Activated CD4-positive, alpha-beta T cell treated with anti-CD3 and anti-CD28 coated beads for 36 hours (primary cell): ENCODE measurements at regions not wholly inside any gene's neighbourhood (a gene's known extent, or its start where the extent isn't known, plus 50 kb on each side); places are given as distances from the start of the nearest gene placed in this dataset.

Experiments used
- ATAC-seq: fragments of 200-7000 bp; cut with Tn5 transposase; one replicate; pipeline ENCODE4 v1.10.0; 2021; ENCODE audit warnings: mild to moderate bottlenecking, moderate library complexity
- CTCF ChIA-PET: fragments of 350-600 bp; sonication (Branson Sonifier 250); formaldehyde crosslinking; loops from one replicate; lab custom pipeline; 2021; ENCODE audit warnings: antibody characterized with exemption; lab: Charles Lee
- POLR2A ChIA-PET: fragments of 350-600 bp; sonication (Branson Sonifier 250); formaldehyde crosslinking; loops from one replicate; lab custom pipeline; 2021; ENCODE audit warnings: antibody characterized with exemption, inconsistent platforms; lab: Charles Lee
- DNase-seq: peaks from one replicate; pipeline ENCODE4 v3.0.0-alpha.2; 2020
- H3K27ac Mint-ChIP-seq: one replicate; pipeline ENCODE4 v1.8.0; 2021; ENCODE audit warnings: mixed read lengths
- H3K27me3 Mint-ChIP-seq: one replicate; pipeline ENCODE4 v1.8.0; 2021; ENCODE audit warnings: mixed read lengths
- H3K36me3 Mint-ChIP-seq: one replicate; pipeline ENCODE4 v1.8.0; 2021; ENCODE audit warnings: low read depth, mixed read lengths
- H3K4me1 Mint-ChIP-seq: one replicate; pipeline ENCODE4 v1.8.0; 2021; ENCODE audit warnings: mixed read lengths
- H3K4me3 Mint-ChIP-seq: one replicate; pipeline ENCODE4 v1.8.0; 2021; ENCODE audit warnings: mild to moderate bottlenecking, moderate library complexity, mixed read lengths
- H3K9me3 Mint-ChIP-seq: one replicate; pipeline ENCODE4 v1.8.0; 2021; ENCODE audit warnings: low read depth, mixed read lengths
- intact Hi-C, 2 experiments: fragments of 100-400 bp; cut with DNase I in 1 of 2; cut with micrococcal nuclease in 1 of 2; formaldehyde crosslinking; loops; one replicate each; pipeline versions ENCODE4 v1.14.2 to v1.15.1; 2022 to 2024; cut with DNase I, micrococcal nuclease

GRCh38 chr14:104323551-104324175 lies 185.3 kb downstream of the KIF26A start:
- ATAC-seq: no peak
- no peaks in the 10 kb centered on the region for H3K36me3 Mint-ChIP-seq
- H3K9me3 Mint-ChIP-seq: no peaks in the 10 kb centered on the region
- no peak overlapping the region for H3K4me3 Mint-ChIP-seq
- ChIA-PET POLR2A (no interaction called here), CTCF (no interaction called here)
- no peak for DNase-seq
- no peaks in the 10 kb centered on the region for H3K4me1 Mint-ChIP-seq
- H3K27ac Mint-ChIP-seq: no peak overlapping the region
- intact Hi-C loops: no loop called here
- peaks cover 6% of the 10 kb centered on the region for H3K27me3 Mint-ChIP-seq

GRCh38 chr14:104326848-104327247 lies 188.5 kb downstream of the KIF26A start:
- Mint-ChIP-seq H3K4me1 (no peaks in the 10 kb centered on the region), H3K9me3 (peaks cover 17% of the 10 kb centered on the region), H3K27ac (no peak overlapping the region), H3K27me3 (peaks cover 4% of the 10 kb centered on the region), H3K36me3 (no peaks in the 10 kb centered on the region), H3K4me3 (no peak overlapping the region)
- intact Hi-C loops: no loop called here
- ATAC-seq (no peak), DNase-seq (no peak)
- ChIA-PET CTCF (no interaction called here), POLR2A (no interaction called here)

- intact Hi-C loops: no loop called here
- no peak for ATAC-seq
Measured at GRCh38 chr14:104328607-104329006, 190.2 kb downstream of the KIF26A start.

GRCh38 chr14:104329793-104330192 lies 191.4 kb downstream of the KIF26A start:
- ChIA-PET POLR2A (no interaction called here), CTCF (interaction anchor here (0.5 to 0.9 kb wide), 2 partner anchors 135 to 253 kb away, joined by 3 read pairs; no protein-coding TSS in a partner anchor)
- Mint-ChIP-seq H3K9me3 (peaks cover 17% of the 10 kb centered on the region), H3K4me3 (no peak overlapping the region), H3K36me3 (no peaks in the 10 kb centered on the region), H3K27ac (no peak overlapping the region), H3K4me1 (no peaks in the 10 kb centered on the region), H3K27me3 (no peaks in the 10 kb centered on the region)
- intact Hi-C loops: no loop called here
- DNase-seq (no peak), ATAC-seq (no peak)

More at GRCh38 chr14:104328607-104329006, 190.2 kb downstream of the KIF26A start:
- Mint-ChIP-seq H3K4me3 (no peak overlapping the region), H3K27ac (no peak overlapping the region), H3K4me1 (no peaks in the 10 kb centered on the region), H3K9me3 (peaks cover 17% of the 10 kb centered on the region), H3K27me3 (no peaks in the 10 kb centered on the region), H3K36me3 (no peaks in the 10 kb centered on the region)
- POLR2A ChIA-PET: no interaction called here
- CTCF ChIA-PET: no interaction called here
- no peak for DNase-seq

GRCh38 chr14:104331871-104332605 lies 193.7 kb downstream of the KIF26A start:
- no peaks in the 10 kb centered on the region for H3K36me3 Mint-ChIP-seq
- ChIA-PET POLR2A (no interaction called here), CTCF (no interaction called here)
- H3K27me3 Mint-ChIP-seq: no peaks in the 10 kb centered on the region
- no peak overlapping the region for H3K27ac Mint-ChIP-seq
- H3K9me3 Mint-ChIP-seq: peaks cover 17% of the 10 kb centered on the region
- no peak for DNase-seq
- H3K4me1 Mint-ChIP-seq: no peaks in the 10 kb centered on the region
- no peak for ATAC-seq
- intact Hi-C loops: no loop called here
- H3K4me3 Mint-ChIP-seq: no peak overlapping the region

- ATAC-seq (no peak), DNase-seq (no peak)
- Mint-ChIP-seq H3K36me3 (no peaks in the 10 kb centered on the region), H3K4me3 (no peak overlapping the region), H3K9me3 (peaks cover 17% of the 10 kb centered on the region), H3K27ac (no peak overlapping the region), H3K4me1 (no peaks in the 10 kb centered on the region), H3K27me3 (no peaks in the 10 kb centered on the region)
- intact Hi-C loops: no loop called here
- CTCF ChIA-PET: no interaction called here
- POLR2A ChIA-PET: no interaction called here
Measured at GRCh38 chr14:104332634-104333270, 194.4 kb downstream of the KIF26A start.

GRCh38 chr14:104333646-104334423 lies 195.4 kb downstream of the KIF26A start:
- POLR2A ChIA-PET: no interaction called here

GRCh38 chr14:104334424-104335161 lies 196.2 kb downstream of the KIF26A start:
- H3K36me3 Mint-ChIP-seq: no peaks in the 10 kb centered on the region
- H3K4me1 Mint-ChIP-seq: no peaks in the 10 kb centered on the region
- ATAC-seq (no peak), DNase-seq (no peak)
- POLR2A ChIA-PET: no interaction called here
- H3K9me3 Mint-ChIP-seq: peaks cover 22% of the 10 kb centered on the region
- no peak overlapping the region for H3K27ac Mint-ChIP-seq
- intact Hi-C loops: no loop called here
- peaks cover 2% of the 10 kb centered on the region for H3K27me3 Mint-ChIP-seq
- CTCF ChIA-PET: no interaction called here
- no peak overlapping the region for H3K4me3 Mint-ChIP-seq

More at GRCh38 chr14:104333646-104334423, 195.4 kb downstream of the KIF26A start:
- ATAC-seq: no peak
- intact Hi-C loops: no loop called here
- Mint-ChIP-seq H3K27ac (no peak overlapping the region), H3K36me3 (no peaks in the 10 kb centered on the region), H3K4me1 (no peaks in the 10 kb centered on the region), H3K4me3 (no peak overlapping the region), H3K9me3 (peaks cover 25% of the 10 kb centered on the region), H3K27me3 (peaks cover 2% of the 10 kb centered on the region)
- CTCF ChIA-PET: no interaction called here
- no peak for DNase-seq

GRCh38 chr14:104335176-104335575 lies 196.8 kb downstream of the KIF26A start:
- no peaks in the 10 kb centered on the region for H3K36me3 Mint-ChIP-seq
- intact Hi-C loops: no loop called here
- DNase-seq: no peak
- CTCF ChIA-PET: no interaction called here
- peaks cover 19% of the 10 kb centered on the region for H3K9me3 Mint-ChIP-seq
- ATAC-seq: no peak
- no peaks in the 10 kb centered on the region for H3K4me1 Mint-ChIP-seq
- POLR2A ChIA-PET: no interaction called here
- no peak overlapping the region for H3K27ac Mint-ChIP-seq
- H3K4me3 Mint-ChIP-seq: no peak overlapping the region
- H3K27me3 Mint-ChIP-seq: peaks cover 2% of the 10 kb centered on the region

- POLR2A ChIA-PET: no interaction called here
- intact Hi-C loops: no loop called here
- CTCF ChIA-PET: no interaction called here
Measured at GRCh38 chr14:104335611-104336010, 197.2 kb downstream of the KIF26A start.

GRCh38 chr14:104337351-104337750 lies 199.0 kb downstream of the KIF26A start:
- intact Hi-C loops: no loop called here
- ATAC-seq: no peak
- peaks cover 4% of the 10 kb centered on the region for H3K27me3 Mint-ChIP-seq
- H3K4me3 Mint-ChIP-seq: no peak overlapping the region
- H3K9me3 Mint-ChIP-seq: peaks cover 9% of the 10 kb centered on the region
- ChIA-PET POLR2A (no interaction called here), CTCF (interaction anchor here (0.7 kb wide), 1 partner anchor 9 kb away, joined by 3 read pairs; no protein-coding TSS in a partner anchor)
- H3K36me3 Mint-ChIP-seq: no peaks in the 10 kb centered on the region
- DNase-seq: no peak
- no peak overlapping the region for H3K27ac Mint-ChIP-seq
- H3K4me1 Mint-ChIP-seq: no peaks in the 10 kb centered on the region

More at GRCh38 chr14:104335611-104336010, 197.2 kb downstream of the KIF26A start:
- Mint-ChIP-seq H3K4me3 (no peak overlapping the region), H3K27me3 (peaks cover 2% of the 10 kb centered on the region), H3K36me3 (no peaks in the 10 kb centered on the region), H3K27ac (no peak overlapping the region), H3K4me1 (no peaks in the 10 kb centered on the region), H3K9me3 (peaks cover 17% of the 10 kb centered on the region)
- no peak for ATAC-seq
- DNase-seq: no peak
